NCI-H2107 (cell line): ENCODE measurements at regions not wholly inside any gene's neighbourhood (a gene's known extent, or its start where the extent isn't known, plus 50 kb on each side); places are given as distances from the start of the nearest gene placed in this dataset.
"Not testable (repeated sequence)": the region's sequence is repeated elsewhere in the genome, so short reads cannot be mapped to it uniquely, and the experiment has no call there.

Experiments
- DNase-seq: peaks from one replicate; lab custom pipeline; 2025; lab: John Stamatoyannopoulos, UW

GRCh38 chr5:106699198-106699597 is 971.5 kb downstream of the EFNA5 start:
- DNase-seq, result no peak

DNA sequence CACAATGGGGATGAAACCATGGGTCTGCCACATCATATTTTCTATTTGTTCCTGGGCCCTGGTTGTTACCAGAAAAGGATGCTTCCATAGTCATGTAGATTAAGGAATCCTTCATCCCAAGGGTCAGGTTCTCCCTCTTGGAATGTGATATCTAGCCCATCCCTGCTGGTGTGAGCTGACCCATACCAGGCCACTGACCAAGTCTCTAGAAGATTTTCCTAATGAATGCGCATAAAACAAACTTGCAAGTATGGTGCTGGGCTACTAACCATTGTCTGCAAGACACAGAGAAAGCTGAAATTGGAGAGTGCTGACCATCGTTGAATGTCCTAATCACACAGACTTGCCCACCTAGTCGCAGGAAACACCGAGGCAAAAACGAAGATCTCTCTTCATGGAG is 972.6 kb downstream of the EFNA5 start:
- DNase-seq, result no peak

- no peak for DNase-seq
Observed at GRCh38 chr5:106691701-106692100, 979.0 kb downstream of the EFNA5 start.

DNA sequence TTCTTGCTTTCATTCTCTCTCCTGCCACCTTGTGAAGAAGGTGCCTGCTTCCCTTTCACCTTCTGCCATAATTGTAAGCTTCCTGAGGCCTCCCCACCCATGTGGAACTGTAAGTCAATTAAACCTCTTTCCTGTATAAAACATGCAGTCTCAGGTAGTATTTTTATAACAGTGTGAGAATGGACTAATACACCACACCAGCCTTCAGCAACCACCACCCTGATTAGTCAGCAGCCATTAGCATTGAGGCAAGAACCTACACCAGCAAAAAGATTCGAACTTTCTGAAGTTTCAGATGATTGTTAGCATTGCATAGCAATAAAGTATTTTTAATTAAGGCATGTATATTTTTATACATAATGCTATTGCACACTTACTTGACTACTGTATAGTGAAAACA is 980.2 kb downstream of the EFNA5 start:
- DNase-seq, result no peak

DNA sequence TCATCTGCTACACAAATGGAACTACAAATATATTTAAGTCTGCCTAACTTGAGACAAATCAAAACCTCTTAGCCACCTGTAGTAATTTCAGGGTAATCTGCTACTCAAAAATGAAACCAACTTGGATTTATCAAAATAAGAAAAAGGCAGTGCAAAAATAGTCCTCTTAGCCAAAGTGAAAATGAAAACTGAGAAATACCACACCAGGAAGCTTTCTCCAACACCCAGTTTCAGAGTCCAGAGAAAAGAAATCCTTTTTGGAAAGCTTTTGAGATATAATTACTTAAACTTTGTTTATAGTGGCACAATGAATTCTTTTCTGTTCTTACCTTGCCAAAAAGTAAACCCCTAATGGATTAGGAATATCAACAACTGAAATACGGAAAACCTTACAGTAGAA is 990.4 kb downstream of the EFNA5 start:
- no peak for DNase-seq

GRCh38 chr5:106677057-106677456 is 993.7 kb downstream of the EFNA5 start:
- no peak for DNase-seq

DNA sequence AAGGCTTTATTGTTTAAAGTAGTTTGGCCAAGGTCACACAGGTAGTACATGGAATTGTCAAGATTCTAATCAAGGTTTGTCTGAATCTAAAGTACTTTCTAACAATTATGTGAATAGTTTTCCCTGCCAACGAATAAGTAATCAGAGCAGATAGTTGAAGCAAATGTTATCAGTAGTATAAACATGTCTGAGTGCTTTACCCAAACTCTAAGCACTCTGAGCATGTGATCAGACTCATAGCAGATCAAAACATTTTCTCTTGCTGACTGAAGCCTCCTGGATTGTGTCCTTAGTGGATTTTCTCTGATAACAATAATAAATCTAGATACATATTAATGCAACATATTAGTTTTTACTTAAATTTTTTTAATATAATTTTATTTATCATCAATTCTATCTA is 995.0 kb downstream of the EFNA5 start:
- DNase-seq, result no peak

DNA sequence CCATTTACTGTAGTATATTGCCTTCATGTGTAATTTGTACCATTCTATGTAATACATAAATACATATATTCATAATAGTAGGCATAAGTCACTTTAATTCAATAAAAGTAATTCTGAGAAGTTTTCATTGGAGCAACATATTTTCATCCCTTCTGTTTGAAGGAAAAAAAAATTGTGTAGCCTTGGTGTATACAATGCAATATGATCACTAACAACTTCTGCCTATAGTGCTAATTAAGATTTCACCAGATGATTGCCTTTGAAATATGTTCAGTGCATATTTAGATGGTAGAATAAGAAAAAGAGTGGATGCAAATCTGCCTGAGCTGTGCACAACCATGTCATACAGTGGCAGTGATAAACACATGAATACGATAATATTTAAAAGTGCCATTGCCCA is 996.8 kb downstream of the EFNA5 start:
- no peak for DNase-seq

DNA sequence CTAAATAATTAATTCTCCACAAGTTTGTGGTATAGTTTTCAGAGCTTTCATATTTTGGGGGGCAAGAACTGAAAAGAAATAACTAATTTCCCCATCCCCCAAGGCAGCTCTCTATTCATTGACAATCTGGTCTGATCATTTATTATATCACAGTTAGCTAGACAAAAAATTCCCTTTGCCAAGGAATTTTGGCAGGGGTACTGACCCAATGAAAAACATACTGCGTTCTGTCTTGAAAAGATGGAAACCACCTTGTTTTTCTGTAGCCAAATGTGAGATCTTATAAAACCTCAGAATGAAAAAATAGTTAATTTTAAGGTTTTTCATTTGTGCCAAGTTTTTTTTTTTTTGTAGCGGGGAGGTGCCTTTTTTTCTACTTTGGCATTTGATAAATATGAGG is 1008.9 kb downstream of the EFNA5 start:
- no peak for DNase-seq

DNA sequence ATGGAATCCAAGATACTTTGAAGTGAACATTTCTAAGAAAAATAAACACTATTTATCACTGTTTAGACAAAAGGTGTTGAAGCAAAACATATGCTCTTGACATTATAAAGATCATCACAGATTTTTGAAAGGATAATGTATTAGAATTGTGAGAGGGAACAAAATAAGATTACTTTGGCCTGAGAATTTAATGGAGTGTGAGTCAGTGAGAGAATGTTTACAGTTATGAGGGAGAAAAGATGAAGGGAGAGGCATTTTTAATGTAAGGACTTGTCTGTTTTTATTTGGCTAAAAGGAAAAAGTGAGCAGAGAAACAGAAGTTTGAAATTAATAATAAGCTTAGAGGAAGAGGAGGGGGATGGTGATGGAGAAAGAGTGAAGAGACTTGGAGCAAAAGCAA is 1010.1 kb downstream of the EFNA5 start:
- no peak for DNase-seq

GRCh38 chr5:106658150-106658549 is 1012.6 kb downstream of the EFNA5 start:
- no peak for DNase-seq

DNA sequence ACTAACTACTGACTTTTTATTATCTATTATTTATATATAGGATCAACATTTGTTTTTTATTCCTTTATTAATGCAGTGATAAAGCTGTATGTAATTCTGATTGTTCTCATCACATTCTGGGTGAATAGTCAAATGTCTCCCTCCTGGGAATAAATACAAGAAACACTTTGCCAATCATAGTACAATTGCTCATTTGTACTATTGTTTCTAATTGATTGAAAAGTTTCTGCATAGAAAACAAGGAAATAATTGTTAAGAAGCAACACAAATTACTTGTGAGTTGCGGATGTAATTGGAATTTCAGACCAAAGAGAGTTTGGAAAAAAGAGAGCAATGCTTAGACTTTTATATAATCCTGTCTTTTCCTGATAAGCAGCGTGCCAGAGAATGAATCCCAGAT is 1013.9 kb downstream of the EFNA5 start:
- no peak for DNase-seq

DNA sequence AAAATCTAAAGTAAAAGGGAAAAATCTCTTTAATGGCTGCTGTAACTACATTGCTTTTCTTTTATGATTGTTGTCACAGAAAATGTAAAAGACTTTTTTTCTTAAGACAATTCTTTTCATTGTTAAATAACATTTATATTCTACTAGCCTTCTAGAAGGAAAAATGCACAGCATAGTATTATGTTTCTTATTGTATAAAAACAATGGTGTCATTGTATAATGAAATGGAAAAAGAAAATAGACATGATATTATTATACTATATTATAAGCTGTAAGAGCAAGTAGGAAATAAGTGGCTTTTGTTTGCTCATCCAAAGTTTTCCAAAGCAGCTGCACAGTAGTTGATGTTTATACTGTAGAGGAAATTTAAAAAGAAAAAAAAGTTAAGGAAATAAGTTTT is 1021.7 kb downstream of the EFNA5 start:
- DNase-seq, result no peak

DNA sequence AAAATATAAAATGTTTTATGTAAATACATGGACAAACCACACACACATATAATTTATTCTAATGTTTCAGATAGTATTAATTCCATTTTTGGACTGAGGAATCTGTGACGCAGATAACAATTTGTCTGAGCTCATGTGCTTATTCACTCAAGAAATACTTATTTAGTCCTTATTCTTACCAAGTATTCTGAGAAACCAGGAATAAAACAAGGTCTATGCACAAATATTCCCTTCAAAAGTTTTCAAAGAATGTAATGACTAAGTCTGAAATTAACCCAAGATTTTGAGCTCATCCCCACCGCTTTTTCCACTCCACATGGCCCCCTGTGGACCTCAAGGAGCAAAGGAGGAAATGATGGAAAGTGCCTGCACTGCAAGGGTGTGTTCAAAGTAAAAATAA is 1022.3 kb downstream of the EFNA5 start:
- DNase-seq, result no peak

GRCh38 chr5:106646106-106646505 is 1024.6 kb downstream of the EFNA5 start:
- no peak for DNase-seq

DNA sequence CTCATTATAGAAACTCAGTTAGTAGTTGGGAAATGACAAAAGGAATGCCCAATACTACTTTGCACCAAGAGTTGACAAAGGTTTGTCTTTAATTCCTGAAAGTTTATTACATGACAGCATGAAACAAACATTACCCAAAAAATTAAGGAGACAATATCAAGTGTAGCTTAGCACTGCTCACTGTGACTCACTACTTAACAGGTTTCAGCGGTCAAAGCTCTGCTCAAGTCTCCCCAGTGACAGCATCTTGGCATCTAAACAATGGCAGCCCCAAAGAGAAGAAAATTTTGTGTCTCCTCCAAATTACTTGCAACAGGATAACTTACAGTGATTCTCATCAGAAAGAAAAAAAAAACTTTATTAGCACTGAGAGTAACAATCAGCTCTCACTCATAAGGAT is 1030.2 kb downstream of the EFNA5 start:
- DNase-seq, result no peak

DNA sequence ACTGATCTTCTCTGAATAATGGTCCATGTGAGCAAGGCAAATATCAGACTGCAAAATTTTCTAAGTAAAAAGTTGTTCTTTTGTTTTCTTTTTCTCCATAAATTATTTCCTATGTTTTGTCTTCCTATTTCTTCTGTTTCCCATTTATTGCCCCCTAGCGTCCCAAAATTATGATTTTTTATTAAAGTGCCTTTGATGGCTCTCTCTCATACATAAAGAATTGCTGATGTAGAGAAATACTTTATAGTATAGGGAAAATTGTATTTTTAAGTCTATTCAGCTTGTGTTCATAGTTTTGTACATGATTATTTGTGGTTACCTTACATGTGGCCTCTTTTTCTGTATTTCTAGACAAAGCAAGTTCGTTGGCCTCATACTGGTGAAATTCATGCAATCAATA is 1031.2 kb downstream of the EFNA5 start:
- no peak for DNase-seq

GRCh38 chr5:106637275-106637674 is 1033.5 kb downstream of the EFNA5 start:
- DNase-seq, result no peak

GRCh38 chr5:106634375-106634774 is 1036.4 kb downstream of the EFNA5 start:
- no peak for DNase-seq

DNA sequence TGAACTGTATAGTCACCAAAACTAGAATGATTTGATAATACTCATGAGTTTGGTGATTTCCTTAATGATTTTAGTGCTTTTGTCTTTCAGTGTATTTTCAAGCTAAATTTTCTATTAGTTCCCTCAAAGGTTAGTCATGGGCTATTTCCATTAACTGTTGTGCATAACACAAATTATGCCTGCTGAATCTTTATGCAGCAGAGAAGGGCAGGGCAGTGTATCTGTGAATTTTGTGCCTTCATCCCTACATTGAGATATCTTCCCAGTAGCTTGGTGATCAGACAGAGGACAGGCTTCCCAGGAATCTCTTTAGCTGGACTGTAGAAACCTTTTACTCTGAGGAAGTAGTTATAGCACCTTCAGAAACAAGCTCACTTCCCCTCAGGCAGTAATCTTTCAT is 1036.9 kb downstream of the EFNA5 start:
- DNase-seq, result no peak

GRCh38 chr5:106628456-106628855 is 1042.3 kb downstream of the EFNA5 start:
- not testable (repeated sequence) for DNase-seq

- no peak for DNase-seq
Observed at GRCh38 chr5:106610041-106610440, 1060.7 kb downstream of the EFNA5 start.

- no peak for DNase-seq
Observed at GRCh38 chr5:106601620-106602019, 1069.1 kb downstream of the EFNA5 start.

DNA sequence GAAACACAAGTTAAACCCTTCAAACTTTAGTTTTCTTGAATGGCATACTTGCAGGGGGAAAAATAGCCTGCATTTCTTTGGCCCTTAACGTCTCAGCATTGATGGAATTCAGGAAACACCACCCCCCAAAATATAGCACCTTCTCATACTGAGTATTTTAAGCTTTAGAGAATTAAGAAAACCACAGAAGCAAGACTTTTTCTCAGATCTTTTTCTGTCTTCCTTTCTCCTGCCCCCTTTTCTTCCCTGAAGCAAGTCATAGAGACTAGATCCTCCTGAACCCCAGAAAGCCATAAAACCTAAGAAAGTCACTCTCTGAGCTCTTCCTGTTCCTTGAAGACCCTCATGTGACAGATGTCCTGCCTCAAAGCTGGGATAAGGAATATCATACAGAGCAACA is 1069.9 kb downstream of the EFNA5 start:
- DNase-seq, result no peak

DNA sequence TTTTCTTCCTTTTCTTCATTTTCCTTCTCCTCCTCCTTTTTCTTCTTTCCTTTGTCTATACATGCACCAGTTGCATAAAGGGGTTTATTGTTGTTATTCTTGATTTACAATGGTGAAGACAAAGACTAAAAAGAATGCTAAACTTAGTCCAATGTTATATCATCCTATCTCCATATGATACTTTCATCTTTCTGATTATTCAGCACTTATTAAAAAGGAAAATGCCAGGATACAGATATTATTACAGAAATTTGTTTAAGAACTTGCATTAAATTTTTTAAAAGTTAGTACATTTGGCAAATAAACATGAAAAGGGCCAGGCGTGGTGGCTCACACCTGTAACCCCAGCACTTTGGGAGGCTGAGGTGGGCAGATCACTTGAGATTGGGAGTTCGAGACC is 1074.9 kb downstream of the EFNA5 start:
- DNase-seq, result no peak
